Vagina (tissue), 2 donors: ENCODE measurements at regions not wholly inside any gene's neighbourhood (a gene's known extent, or its start where the extent isn't known, plus 50 kb on each side); places are given as distances from the start of the nearest gene placed in this dataset.

Experiments used
- DNase-seq, 2 donors: peaks; one replicate each; pipeline ENCODE4 v3.0.0-alpha.2; 2017; ENCODE audit errors: extremely low spot score in 2 of 2
- H3K27ac ChIP-seq: fragments of 200-600 bp; sonication (generic); one replicate; pipeline ENCODE4 v1.5.1; 2019
- H3K27me3 ChIP-seq: fragments of 200-600 bp; sonication (generic); one replicate; pipeline ENCODE4 v1.5.1; 2019
- H3K36me3 ChIP-seq, 2 donors: fragments of 200-600 bp; sonication (generic); one replicate each; pipeline ENCODE4 v1.5.1; 2017 to 2019
- H3K4me1 ChIP-seq: fragments of 200-600 bp; sonication (generic); one replicate; pipeline ENCODE4 v1.5.1; 2019
- H3K4me3 ChIP-seq, 2 donors: fragments of 200-600 bp; sonication (generic); 1 replicate in 1 of 2; 2 replicates in 1 of 2; pipeline ENCODE4 v1.5.1; 2016 to 2019
- H3K9me3 ChIP-seq: fragments of 200-600 bp; sonication (generic); one replicate; pipeline ENCODE4 v1.5.1; 2019
- CTCF ChIP-seq, 3 experiments: fragments of 450-650 bp in 2 of 3; fragments of 200-600 bp in 1 of 3; sonication (generic) in 1 of 3; IDR thresholded peaks; one replicate each; pipeline ENCODE4 v1.5.1; 2017 to 2019; ENCODE audit warnings: antibody characterized with exemption in 3 of 3, mild to moderate bottlenecking in 2 of 3, moderate library complexity in 2 of 3
- POLR2A ChIP-seq, 2 donors: fragments of 450-650 bp; IDR thresholded peaks; one replicate each; pipeline ENCODE4 v1.6.1; 2017; ENCODE audit warnings: antibody characterized with exemption in 2 of 2, mild to moderate bottlenecking in 2 of 2, moderate library complexity in 2 of 2
- POLR2AphosphoS5 ChIP-seq, 2 donors: sonication (generic); formaldehyde crosslinking; IDR thresholded peaks; one replicate each; pipeline ENCODE4 v1.9.0; 2017; ENCODE audit warnings: antibody characterized with exemption in 2 of 2, mild to moderate bottlenecking in 2 of 2, low read depth in 1 of 2; ENCODE audit not compliant: insufficient read depth in 1 of 2
- intact Hi-C: fragments of 100-400 bp; cut with DNase I; formaldehyde crosslinking; loops from one replicate; pipeline ENCODE4 v1.15.1; 2023

- H3K9me3 ChIP-seq: no peaks in the 10 kb centered on the region
- H3K4me3 ChIP-seq: no peak overlapping the region
- H3K36me3 ChIP-seq: no peaks in the 10 kb centered on the region
- no peak overlapping the region for H3K27ac ChIP-seq
- no peaks in the 10 kb centered on the region for H3K4me1 ChIP-seq
- no peaks in the 10 kb centered on the region for H3K27me3 ChIP-seq
- no peak for DNase-seq
- TF ChIP-seq CTCF (IDR thresholded peaks at IDR 0.05) (no peak), POLR2A (IDR thresholded peaks at IDR 0.05) (no peak), POLR2AphosphoS5 (IDR thresholded peaks at IDR 0.05; ENCODE audit: insufficient read depth in 1 of 2, low read depth in 1 of 2) (no peak)
- intact Hi-C loops: no loop called here
Measured at GRCh38 chr4:19133315-19133714, 1111.8 kb upstream of the LCORL start.

GRCh38 chr4:19130866-19131265 is 1109.3 kb upstream of the LCORL start:
- TF ChIP-seq POLR2A (IDR thresholded peaks at IDR 0.05) (no peak), CTCF (IDR thresholded peaks at IDR 0.05) (no peak), POLR2AphosphoS5 (IDR thresholded peaks at IDR 0.05; ENCODE audit: insufficient read depth in 1 of 2, low read depth in 1 of 2) (no peak)
- H3K36me3 ChIP-seq: no peaks in the 10 kb centered on the region
- H3K27ac ChIP-seq: no peak overlapping the region
- H3K27me3 ChIP-seq: no peaks in the 10 kb centered on the region
- H3K4me3 ChIP-seq: no peak overlapping the region
- no peak for DNase-seq
- no peaks in the 10 kb centered on the region for H3K9me3 ChIP-seq
- intact Hi-C loops: no loop called here
- no peaks in the 10 kb centered on the region for H3K4me1 ChIP-seq

GRCh38 chr4:19128176-19128575 is 1106.6 kb upstream of the LCORL start:
- no peak for TF ChIP-seq POLR2A (IDR thresholded peaks at IDR 0.05)
- TF ChIP-seq CTCF (IDR thresholded peaks at IDR 0.05): no peak
- no peak for TF ChIP-seq POLR2AphosphoS5 (IDR thresholded peaks at IDR 0.05; ENCODE audit: insufficient read depth in 1 of 2, low read depth in 1 of 2)
- no peaks in the 10 kb centered on the region for H3K27me3 ChIP-seq
- H3K4me3 ChIP-seq: no peak overlapping the region
- no peaks in the 10 kb centered on the region for H3K36me3 ChIP-seq
- intact Hi-C loops: no loop called here
- no peaks in the 10 kb centered on the region for H3K4me1 ChIP-seq
- H3K9me3 ChIP-seq: no peaks in the 10 kb centered on the region
- no peak overlapping the region for H3K27ac ChIP-seq
- DNase-seq: no peak

GRCh38 chr4:19126903-19127302 is 1105.3 kb upstream of the LCORL start:
- TF ChIP-seq CTCF (IDR thresholded peaks at IDR 0.05) (no peak), POLR2AphosphoS5 (IDR thresholded peaks at IDR 0.05; ENCODE audit: insufficient read depth in 1 of 2, low read depth in 1 of 2) (no peak), POLR2A (IDR thresholded peaks at IDR 0.05) (no peak)
- no peaks in the 10 kb centered on the region for H3K4me1 ChIP-seq
- intact Hi-C loops: no loop called here
- no peak overlapping the region for H3K27ac ChIP-seq
- H3K27me3 ChIP-seq: no peaks in the 10 kb centered on the region
- H3K9me3 ChIP-seq: no peaks in the 10 kb centered on the region
- DNase-seq: no peak
- no peak overlapping the region for H3K4me3 ChIP-seq
- no peaks in the 10 kb centered on the region for H3K36me3 ChIP-seq

- intact Hi-C loops: no loop called here
Measured at GRCh38 chr4:19123681-19124080, 1102.1 kb upstream of the LCORL start.

More at GRCh38 chr4:19123681-19124080, 1102.1 kb upstream of the LCORL start:
- no peak overlapping the region for H3K27ac ChIP-seq
- no peaks in the 10 kb centered on the region for H3K36me3 ChIP-seq
- no peaks in the 10 kb centered on the region for H3K27me3 ChIP-seq
- DNase-seq: no peak
- no peak overlapping the region for H3K4me3 ChIP-seq
- H3K4me1 ChIP-seq: no peaks in the 10 kb centered on the region
- no peak for TF ChIP-seq CTCF (IDR thresholded peaks at IDR 0.05)
- TF ChIP-seq POLR2AphosphoS5 (IDR thresholded peaks at IDR 0.05; ENCODE audit: insufficient read depth in 1 of 2, low read depth in 1 of 2): no peak
- H3K9me3 ChIP-seq: no peaks in the 10 kb centered on the region
